ENCODE measurements at regions not wholly inside any gene's neighbourhood (a gene's known extent, or its start where the extent isn't known, plus 50 kb on each side); places are given as distances from the start of the nearest gene placed in this dataset.

- no peak for TF ChIP-seq CTCF (conservative IDR thresholded peaks at IDR 0.05; ENCODE audit: low read depth, low read length)
- Histone ChIP-seq H3K9ac (no peak overlapping the region), H3K4me1 (ENCODE audit: low read depth, poor library complexity, severe bottlenecking) (no peaks in the 10 kb centered on the region), H3K79me2 (ENCODE audit: insufficient read depth, low read depth) (no peaks in the 10 kb centered on the region), H4K20me1 (ENCODE audit: insufficient read depth) (no peaks in the 10 kb centered on the region), H3K4me3 (IDR thresholded peaks at IDR 0.05; ENCODE audit: insufficient read depth, low read depth, low read length) (no peak overlapping the region), H3K36me3 (ENCODE audit: insufficient read depth) (no peaks in the 10 kb centered on the region), H3K4me2 (no peak overlapping the region), H3K27me3 (ENCODE audit: insufficient read depth, low read depth) (no peaks in the 10 kb centered on the region), H3K27ac (no peak overlapping the region), H2AFZ (ENCODE audit: low read depth) (no peak overlapping the region)
These were observed 70.3 kb upstream of the BASP1 start for GRCh38 chr5:17147170-17147569.

- no peak overlapping the region for H3K27ac ChIP-seq
These were observed 69.8 kb upstream of the BASP1 start for GRCh38 chr5:17147617-17148016.

GRCh38 chr5:17148481-17148880 is 69.0 kb upstream of the BASP1 start:
- TF ChIP-seq CTCF (conservative IDR thresholded peaks at IDR 0.05; ENCODE audit: low read depth, low read length) = no peak
- no peak overlapping the region for H3K4me3 ChIP-seq (IDR thresholded peaks at IDR 0.05; ENCODE audit: insufficient read depth, low read depth, low read length)
- H3K4me1 ChIP-seq (ENCODE audit: low read depth, poor library complexity, severe bottlenecking) = no peaks in the 10 kb centered on the region
- H3K27me3 ChIP-seq (ENCODE audit: insufficient read depth, low read depth) = no peaks in the 10 kb centered on the region
- no peak overlapping the region for H2AFZ ChIP-seq (ENCODE audit: low read depth)
- no peak overlapping the region for H3K27ac ChIP-seq
- no peaks in the 10 kb centered on the region for H4K20me1 ChIP-seq (ENCODE audit: insufficient read depth)
- H3K9ac ChIP-seq = no peak overlapping the region
- H3K79me2 ChIP-seq (ENCODE audit: insufficient read depth, low read depth) = no peaks in the 10 kb centered on the region
- no peaks in the 10 kb centered on the region for H3K36me3 ChIP-seq (ENCODE audit: insufficient read depth)
- no peak overlapping the region for H3K4me2 ChIP-seq

More at GRCh38 chr5:17147617-17148016, 69.8 kb upstream of the BASP1 start:
- Histone ChIP-seq H3K9ac (no peak overlapping the region), H3K36me3 (ENCODE audit: insufficient read depth) (no peaks in the 10 kb centered on the region), H3K4me2 (no peak overlapping the region), H3K4me1 (ENCODE audit: low read depth, poor library complexity, severe bottlenecking) (no peaks in the 10 kb centered on the region), H3K79me2 (ENCODE audit: insufficient read depth, low read depth) (no peaks in the 10 kb centered on the region), H3K4me3 (IDR thresholded peaks at IDR 0.05; ENCODE audit: insufficient read depth, low read depth, low read length) (no peak overlapping the region), H4K20me1 (ENCODE audit: insufficient read depth) (no peaks in the 10 kb centered on the region), H3K27me3 (ENCODE audit: insufficient read depth, low read depth) (no peaks in the 10 kb centered on the region), H2AFZ (ENCODE audit: low read depth) (no peak overlapping the region)
- TF ChIP-seq CTCF (conservative IDR thresholded peaks at IDR 0.05; ENCODE audit: low read depth, low read length) = no peak

- no peak for TF ChIP-seq CTCF (conservative IDR thresholded peaks at IDR 0.05; ENCODE audit: low read depth, low read length)
- no peak overlapping the region for H3K9ac ChIP-seq
These were observed 67.6 kb upstream of the BASP1 start for GRCh38 chr5:17149786-17150185.

More at GRCh38 chr5:17149786-17150185, 67.6 kb upstream of the BASP1 start:
- H3K27ac ChIP-seq = no peak overlapping the region
- H3K27me3 ChIP-seq (ENCODE audit: insufficient read depth, low read depth) = no peaks in the 10 kb centered on the region
- no peaks in the 10 kb centered on the region for H3K4me1 ChIP-seq (ENCODE audit: low read depth, poor library complexity, severe bottlenecking)
- no peak overlapping the region for H3K4me3 ChIP-seq (IDR thresholded peaks at IDR 0.05; ENCODE audit: insufficient read depth, low read depth, low read length)
- no peak overlapping the region for H3K4me2 ChIP-seq
- H3K36me3 ChIP-seq (ENCODE audit: insufficient read depth) = no peaks in the 10 kb centered on the region
- H4K20me1 ChIP-seq (ENCODE audit: insufficient read depth) = no peaks in the 10 kb centered on the region
- no peak overlapping the region for H2AFZ ChIP-seq (ENCODE audit: low read depth)
- no peaks in the 10 kb centered on the region for H3K79me2 ChIP-seq (ENCODE audit: insufficient read depth, low read depth)
